Liver (tissue), 7 donors: ENCODE measurements at regions not wholly inside any gene's neighbourhood (a gene's known extent, or its start where the extent isn't known, plus 50 kb on each side); places are given as distances from the start of the nearest gene placed in this dataset.

Source experiments
- DNase-seq: peaks from one replicate; pipeline ENCODE4 v3.0.0-alpha.2; 2017; ENCODE audit warnings: low spot score
- H3K27ac ChIP-seq, 2 donors: one replicate each; pipeline ENCODE4 v1.7.0; 2013; ENCODE audit warnings: inconsistent platforms in 2 of 2, low read length in 2 of 2, control low read depth in 1 of 2, low read depth in 1 of 2, mild to moderate bottlenecking in 1 of 2
- H3K27me3 ChIP-seq, 4 donors: one replicate each; pipeline versions ENCODE4 v1.6.1 to v1.7.0; 2013; ENCODE audit warnings: low read length in 3 of 4, inconsistent platforms in 1 of 4, mild to moderate bottlenecking in 1 of 4, moderate library complexity in 1 of 4; ENCODE audit not compliant: control insufficient read depth in 4 of 4, insufficient read depth in 4 of 4
- H3K36me3 ChIP-seq, 4 donors: one replicate each; pipeline versions ENCODE4 v1.6.1 to v1.7.0; 2013; ENCODE audit warnings: low read length in 3 of 4, mild to moderate bottlenecking in 3 of 4, low read depth in 1 of 4, moderate library complexity in 1 of 4; ENCODE audit not compliant: control insufficient read depth in 4 of 4, insufficient read depth in 3 of 4
- H3K4me1 ChIP-seq, 4 donors: one replicate each; pipeline versions ENCODE4 v1.6.1 to v1.7.0; 2013; ENCODE audit warnings: low read length in 3 of 4, mild to moderate bottlenecking in 3 of 4, moderate library complexity in 1 of 4; ENCODE audit not compliant: control insufficient read depth in 4 of 4, insufficient read depth in 4 of 4
- H3K4me3 ChIP-seq, 3 donors: one replicate each; pipeline versions ENCODE4 v1.6.1 to v1.7.0; 2013; ENCODE audit warnings: low read length in 3 of 3, control low read depth in 1 of 3, low read depth in 1 of 3, mild to moderate bottlenecking in 1 of 3
- H3K9ac ChIP-seq, 2 donors: one replicate each; pipeline ENCODE4 v1.7.0; 2013; ENCODE audit warnings: low read length in 2 of 2, mild to moderate bottlenecking in 2 of 2, moderate library complexity in 2 of 2, control low read depth in 1 of 2, low read depth in 1 of 2
- H3K9me3 ChIP-seq, 4 donors: one replicate each; pipeline versions ENCODE4 v1.6.1 to v1.7.0; 2013; ENCODE audit warnings: low read length in 3 of 4; ENCODE audit not compliant: control insufficient read depth in 4 of 4
- EGR1 ChIP-seq, 2 donors: IDR thresholded peaks; 2 replicates each; pipeline ENCODE4 v1.6.1; 2016 to 2018; ENCODE audit warnings: antibody characterized with exemption in 2 of 2, low read depth in 2 of 2
- FOXA1 ChIP-seq: IDR thresholded peaks from 2 replicates; pipeline ENCODE4 v1.6.1; 2016; ENCODE audit warnings: antibody characterized with exemption
- FOXA2 ChIP-seq: IDR thresholded peaks from 2 replicates; pipeline ENCODE4 v1.6.1; 2016; ENCODE audit warnings: antibody characterized with exemption
- GABPA ChIP-seq, 2 donors: IDR thresholded peaks in 1 of 2; conservative IDR thresholded peaks in 1 of 2; 2 replicates each; pipeline ENCODE4 v1.6.1; 2016; ENCODE audit warnings: antibody characterized with exemption in 2 of 2, mild to moderate bottlenecking in 1 of 2, moderate library complexity in 1 of 2
- HNF4A ChIP-seq, 2 donors: conservative IDR thresholded peaks; 2 replicates each; pipeline ENCODE4 v1.6.1; 2016; ENCODE audit warnings: antibody characterized with exemption in 2 of 2, mild to moderate bottlenecking in 2 of 2
- HNF4G ChIP-seq: IDR thresholded peaks from 2 replicates; pipeline ENCODE4 v1.6.1; 2016; ENCODE audit warnings: antibody characterized with exemption
- JUND ChIP-seq, 2 donors: IDR thresholded peaks; 2 replicates each; pipeline ENCODE4 v1.6.1; 2016; ENCODE audit warnings: antibody characterized with exemption in 2 of 2
- MAX ChIP-seq: IDR thresholded peaks from 2 replicates; pipeline ENCODE4 v1.6.1; 2016; ENCODE audit warnings: antibody characterized with exemption
- NR2F2 ChIP-seq: IDR thresholded peaks from 2 replicates; pipeline ENCODE4 v1.6.1; 2016; ENCODE audit warnings: antibody characterized with exemption
- RAD21 ChIP-seq, 2 donors: IDR thresholded peaks; 2 replicates each; pipeline ENCODE4 v1.6.1; 2016; ENCODE audit warnings: antibody characterized with exemption in 2 of 2, mild to moderate bottlenecking in 2 of 2
- REST ChIP-seq: IDR thresholded peaks from 2 replicates; pipeline ENCODE4 v1.6.1; 2016; ENCODE audit warnings: antibody characterized with exemption, mild to moderate bottlenecking
- RXRA ChIP-seq, 2 donors: IDR thresholded peaks; 2 replicates each; pipeline ENCODE4 v1.6.1; 2017 to 2018; ENCODE audit warnings: antibody characterized with exemption in 2 of 2, mild to moderate bottlenecking in 1 of 2
- SP1 ChIP-seq: IDR thresholded peaks from 2 replicates; pipeline ENCODE4 v1.6.1; 2018; ENCODE audit warnings: antibody characterized with exemption, mild to moderate bottlenecking
- YY1 ChIP-seq: IDR thresholded peaks from 2 replicates; pipeline ENCODE4 v1.6.1; 2016; ENCODE audit warnings: antibody characterized with exemption, mild to moderate bottlenecking
- WGBS: extraction: QIAGEN DNeasy Blood & Tissue Kit; methylation state at CpG from one replicate; pipeline ENCODE4 v1.1.7; 2013; 5-methylcytosine and 5-hydroxymethylcytosine counted together
- TF ChIP-seq, protein P1 (sequence below): IDR thresholded peaks from 2 replicates; pipeline ENCODE4 v1.6.1; 2016; ENCODE audit warnings: antibody characterized with exemption
- donor health status: healthy.
- donor health status: healthy.
- donor health status: healthy.
- donor health status: healthy.

GRCh38 chr18:45277908-45278307 is 337.4 kb upstream of the SLC14A2 start:
- no peaks in the 10 kb centered on the region for H3K27me3 ChIP-seq
- TF ChIP-seq JUND (IDR thresholded peaks at IDR 0.05) = no peak
- TF ChIP-seq RXRA (IDR thresholded peaks at IDR 0.05) = no peak
- WGBS = 89% methylated on average over 4 of the region's 4 CpGs
- no peak overlapping the region for H3K9ac ChIP-seq
- H3K27ac ChIP-seq = no peak overlapping the region
- no peaks in the 10 kb centered on the region for H3K36me3 ChIP-seq
- H3K4me1 ChIP-seq = peaks cover 2 to 14% (median 11%) of the 10 kb centered on the region in 4 donors
- DNase-seq = no peak
- H3K4me3 ChIP-seq = no peak overlapping the region
- H3K9me3 ChIP-seq = peaks cover 0 to 1% (median 0%) of the 10 kb centered on the region in 4 donors

GRCh38 chr18:45280481-45281276 is 334.6 kb upstream of the SLC14A2 start:
- DNase-seq = no peak
- Histone ChIP-seq H3K9me3 (no peaks in the 10 kb centered on the region), H3K27me3 (no peaks in the 10 kb centered on the region), H3K27ac (no peak overlapping the region), H3K4me1 (no peaks in the 10 kb centered on the region), H3K4me3 (no peak overlapping the region), H3K9ac (no peak overlapping the region), H3K36me3 (no peaks in the 10 kb centered on the region)
- 79% methylated on average over 10 of the region's 10 CpGs for WGBS
- TF ChIP-seq FOXA2 (no peak), SP1 (no peak), HNF4G (no peak), REST (no peak), RAD21 (IDR thresholded peaks at IDR 0.05) (no peak), MAX (no peak), YY1 (no peak), EGR1 (IDR thresholded peaks at IDR 0.05; ENCODE audit: low read depth in 2 of 2) (no peak), NR2F2 (no peak), FOXA1 (no peak), JUND (IDR thresholded peaks at IDR 0.05) (no peak), RXRA (IDR thresholded peaks at IDR 0.05) (no peak), GABPA (IDR thresholded peaks at IDR 0.05 in 1 of 2, conservative IDR thresholded peaks at IDR 0.05 in 1 of 2) (no peak), HNF4A (conservative IDR thresholded peaks at IDR 0.05) (no peak)
- TF ChIP-seq, protein P1, sequence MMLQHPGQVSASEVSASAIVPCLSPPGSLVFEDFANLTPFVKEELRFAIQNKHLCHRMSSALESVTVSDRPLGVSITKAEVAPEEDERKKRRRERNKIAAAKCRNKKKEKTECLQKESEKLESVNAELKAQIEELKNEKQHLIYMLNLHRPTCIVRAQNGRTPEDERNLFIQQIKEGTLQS = no peak
